OCI-LY7 (cell line): ENCODE measurements at regions not wholly inside any gene's neighbourhood (a gene's known extent, or its start where the extent isn't known, plus 50 kb on each side); places are given as distances from the start of the nearest gene placed in this dataset.

Experiments
- EZH2phosphoT487 ChIP-seq: fragments of 200-600 bp; sonication (generic); IDR thresholded peaks from 2 replicates; pipeline ENCODE4 v1.6.1; 2018; ENCODE audit warnings: low read depth, borderline replicate concordance, mild to moderate bottlenecking, mixed run types, antibody characterized with exemption, low read length, moderate library complexity, mixed read lengths
- TF ChIP-seq, protein P1 (sequence below): fragments of 200-600 bp; sonication (generic); conservative IDR thresholded peaks from 2 replicates; pipeline ENCODE4 v1.5.1; 2014; ENCODE audit warnings: mild to moderate bottlenecking, antibody characterized with exemption, low read length, moderate library complexity, mixed read lengths

GRCh38 chr6:106820412-106820852 is 154.1 kb downstream of the CD24 start:
- TF ChIP-seq, protein P1, sequence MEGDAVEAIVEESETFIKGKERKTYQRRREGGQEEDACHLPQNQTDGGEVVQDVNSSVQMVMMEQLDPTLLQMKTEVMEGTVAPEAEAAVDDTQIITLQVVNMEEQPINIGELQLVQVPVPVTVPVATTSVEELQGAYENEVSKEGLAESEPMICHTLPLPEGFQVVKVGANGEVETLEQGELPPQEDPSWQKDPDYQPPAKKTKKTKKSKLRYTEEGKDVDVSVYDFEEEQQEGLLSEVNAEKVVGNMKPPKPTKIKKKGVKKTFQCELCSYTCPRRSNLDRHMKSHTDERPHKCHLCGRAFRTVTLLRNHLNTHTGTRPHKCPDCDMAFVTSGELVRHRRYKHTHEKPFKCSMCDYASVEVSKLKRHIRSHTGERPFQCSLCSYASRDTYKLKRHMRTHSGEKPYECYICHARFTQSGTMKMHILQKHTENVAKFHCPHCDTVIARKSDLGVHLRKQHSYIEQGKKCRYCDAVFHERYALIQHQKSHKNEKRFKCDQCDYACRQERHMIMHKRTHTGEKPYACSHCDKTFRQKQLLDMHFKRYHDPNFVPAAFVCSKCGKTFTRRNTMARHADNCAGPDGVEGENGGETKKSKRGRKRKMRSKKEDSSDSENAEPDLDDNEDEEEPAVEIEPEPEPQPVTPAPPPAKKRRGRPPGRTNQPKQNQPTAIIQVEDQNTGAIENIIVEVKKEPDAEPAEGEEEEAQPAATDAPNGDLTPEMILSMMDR, result no peak
- TF ChIP-seq EZH2phosphoT487, result no peak
